GM21390 (cell line): ENCODE measurements at regions not wholly inside any gene's neighbourhood (a gene's known extent, or its start where the extent isn't known, plus 50 kb on each side); places are given as distances from the start of the nearest gene placed in this dataset.
A peak's percentile ranks its signal among the peaks of the same experiment; 100 is the strongest.

Source experiments
- ATAC-seq: cut with Tn5 transposase; IDR thresholded peaks from one replicate; pipeline ENCODE4 v1.9.1; 2021; ENCODE audit not compliant: unreplicated experiment

DNA sequence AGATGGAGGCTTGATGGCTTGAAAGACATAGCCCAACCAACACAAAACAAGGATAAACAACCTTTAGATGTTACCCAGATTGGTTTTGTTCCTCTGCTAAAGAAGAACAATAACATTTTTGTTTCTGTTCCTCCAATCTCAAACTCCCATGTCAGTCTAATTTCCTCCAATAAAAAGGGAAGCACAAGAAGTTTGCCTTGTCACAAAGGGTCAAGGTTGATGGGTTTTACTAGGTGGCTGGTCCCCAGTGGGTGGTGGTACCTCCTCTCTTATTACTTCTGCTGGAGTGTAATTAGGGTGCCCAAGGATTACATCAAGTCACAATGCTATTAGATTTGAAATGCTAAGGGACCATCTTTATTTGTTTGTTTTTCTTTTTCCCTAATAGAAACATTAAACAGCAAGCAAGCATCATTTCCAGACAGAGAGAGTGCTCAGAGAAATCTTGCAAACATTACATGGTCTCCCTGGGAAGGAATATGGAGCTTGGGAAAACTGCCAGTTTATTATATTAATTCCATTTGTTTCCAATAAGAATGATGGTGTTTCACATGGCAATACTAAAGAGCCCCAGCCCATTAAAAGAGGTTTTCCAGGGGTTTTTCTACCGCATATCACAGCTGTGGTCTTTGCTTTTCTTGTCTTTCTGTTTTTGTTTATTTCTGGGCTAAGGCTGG, 78.3 kb upstream of the AOAH start:
- ATAC-seq, result no peak

DNA sequence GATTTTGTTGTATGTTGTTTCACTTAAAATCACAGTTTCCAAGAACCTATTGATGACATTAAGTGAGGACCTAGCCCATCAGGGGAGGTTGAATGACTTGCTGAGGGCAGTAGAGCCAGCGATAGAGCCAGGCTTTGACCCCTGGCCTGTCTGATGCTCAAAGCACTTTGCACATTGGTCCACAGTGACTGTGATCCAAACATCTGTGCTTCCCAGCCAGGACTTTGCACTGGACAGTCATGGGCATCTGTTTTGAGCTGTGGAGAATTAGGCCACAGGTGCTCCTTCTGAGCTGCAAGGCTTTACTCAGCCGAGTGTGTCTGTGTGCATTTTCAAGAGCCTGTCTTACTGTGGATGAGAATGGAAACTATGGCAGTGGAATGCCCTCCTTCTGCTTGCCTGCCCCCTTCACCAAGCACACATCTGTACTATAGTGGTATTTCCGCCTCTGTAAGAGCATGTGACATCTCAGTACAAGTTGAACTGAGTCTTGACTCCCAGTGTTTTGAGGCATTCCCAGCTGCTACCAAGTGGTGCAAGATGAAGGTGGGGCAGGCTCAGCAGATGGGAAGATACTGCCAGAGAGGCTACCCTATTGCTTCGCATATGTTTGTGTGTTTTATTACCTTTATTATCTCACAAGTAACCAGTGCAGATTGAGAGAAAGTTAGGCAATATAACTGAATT, 72.7 kb upstream of the AOAH start:
- no peak for ATAC-seq

DNA sequence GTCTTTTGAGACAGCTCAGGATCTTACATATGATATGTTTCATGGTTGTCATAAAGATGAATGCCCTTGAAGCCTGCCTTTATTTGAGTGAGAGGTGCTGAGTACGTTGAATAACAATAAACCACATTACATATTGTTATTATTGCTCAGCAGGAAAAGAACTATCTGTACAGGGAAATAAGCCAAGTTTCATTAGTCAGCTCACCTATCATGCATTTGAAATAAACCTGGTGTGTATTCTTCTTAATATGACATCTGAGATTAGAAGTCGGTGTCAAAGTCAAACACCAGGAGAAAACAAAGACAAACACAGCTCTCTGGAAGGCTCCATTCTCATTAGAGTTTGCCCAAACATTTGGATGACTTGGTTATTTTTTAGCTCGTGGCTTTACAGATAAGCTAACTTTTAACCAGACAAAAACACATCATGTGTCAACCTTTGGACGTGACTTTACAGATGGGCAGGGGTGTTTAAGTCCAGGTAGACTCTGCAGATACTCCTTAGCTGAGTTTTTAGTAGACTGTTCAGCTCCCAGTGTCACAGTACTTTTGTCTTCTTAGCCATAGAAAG, 71.2 kb upstream of the AOAH start:
- no peak for ATAC-seq

DNA sequence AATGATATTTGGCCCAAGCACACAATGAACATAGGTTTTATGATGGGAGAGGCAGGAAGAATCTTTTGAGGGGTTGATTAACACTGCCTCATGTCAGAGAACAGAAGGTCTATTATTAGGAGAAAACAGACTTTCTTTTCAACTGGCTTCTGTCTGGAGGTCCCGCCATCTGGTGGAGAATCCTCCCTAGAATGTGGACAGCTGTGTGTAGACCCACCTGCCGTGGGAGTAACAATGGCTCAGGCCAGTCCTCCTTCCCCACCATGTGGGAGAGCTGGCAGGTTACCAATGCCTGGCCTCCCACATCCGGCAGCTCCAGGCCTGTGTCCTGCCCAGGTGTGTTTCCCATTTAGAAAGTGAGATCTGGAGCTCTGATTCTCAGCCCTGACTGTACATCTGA, 70.4 kb upstream of the AOAH start:
- ATAC-seq, result no peak

DNA sequence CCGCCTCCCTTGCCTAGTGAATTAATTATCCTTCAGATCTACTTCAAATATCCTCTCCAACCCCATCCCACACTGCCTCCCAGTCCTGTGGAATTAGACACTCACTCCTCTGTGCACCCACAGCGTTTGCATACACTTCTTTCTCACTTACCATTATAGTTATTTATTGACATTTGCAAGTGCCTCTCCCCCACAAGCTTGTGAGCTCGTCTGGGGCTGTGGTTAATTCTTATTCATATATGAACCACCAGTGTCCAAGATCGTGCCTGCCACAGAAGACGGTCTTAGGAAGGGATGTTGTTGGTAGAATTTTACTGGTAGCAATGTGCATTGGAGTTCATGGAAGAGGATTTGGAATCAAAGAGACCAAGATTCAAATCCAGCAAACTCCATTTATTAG, 68.1 kb upstream of the AOAH start:
- no peak for ATAC-seq

DNA sequence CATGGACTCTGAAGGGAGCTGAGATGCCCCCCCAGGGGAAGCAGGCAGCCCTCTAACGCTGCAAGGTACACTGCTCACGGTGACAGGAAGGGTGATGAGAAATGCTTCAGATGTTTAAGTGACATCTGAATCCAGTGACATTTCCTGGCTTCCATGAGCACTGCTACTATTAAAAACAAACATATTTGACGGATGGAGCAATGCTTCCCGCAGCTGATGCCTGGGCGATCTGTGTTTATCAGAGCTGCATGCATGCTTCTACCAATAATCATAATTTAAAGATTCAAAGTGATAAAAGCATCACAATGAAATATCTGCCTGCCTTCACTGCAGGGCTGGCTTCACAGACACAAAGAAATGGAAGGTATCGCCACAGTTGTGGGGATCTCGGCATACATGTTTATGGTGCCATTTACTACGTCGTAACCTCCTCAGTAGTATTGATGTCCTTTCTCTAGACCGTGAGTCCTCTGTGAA, 66.1 kb upstream of the AOAH start:
- ATAC-seq, result no peak

DNA sequence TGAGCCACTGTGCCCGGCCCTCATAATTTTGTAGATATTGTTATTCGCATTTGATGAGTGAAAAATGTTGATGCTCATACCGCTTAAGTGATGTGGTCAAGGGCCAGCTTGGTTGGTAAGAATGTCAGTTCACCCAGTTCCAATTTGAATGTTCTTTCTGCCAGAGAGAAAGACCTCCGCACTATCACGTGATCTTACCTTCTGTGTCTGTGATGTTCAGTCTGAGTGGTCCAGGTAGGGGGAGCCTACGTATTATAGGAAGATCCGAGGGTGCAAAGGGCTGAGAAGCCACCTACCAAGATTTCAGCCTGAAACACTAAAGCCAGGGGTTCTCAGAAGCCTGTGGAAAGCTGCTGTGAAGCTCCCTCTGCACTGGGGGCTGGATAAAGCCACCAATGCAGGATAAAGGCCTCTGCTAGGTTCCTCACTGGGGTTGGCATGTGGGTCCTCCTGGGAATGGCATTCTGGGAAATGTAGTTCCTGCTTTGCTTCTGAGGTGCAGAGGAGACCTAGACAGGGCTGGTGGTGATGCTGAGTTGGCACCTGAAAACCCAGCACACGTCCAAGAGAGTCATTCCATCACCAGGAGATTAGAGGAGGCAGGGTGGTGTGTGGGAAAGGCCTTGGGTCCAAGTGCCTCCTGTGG, 64.7 kb upstream of the AOAH start:
- no peak for ATAC-seq

DNA sequence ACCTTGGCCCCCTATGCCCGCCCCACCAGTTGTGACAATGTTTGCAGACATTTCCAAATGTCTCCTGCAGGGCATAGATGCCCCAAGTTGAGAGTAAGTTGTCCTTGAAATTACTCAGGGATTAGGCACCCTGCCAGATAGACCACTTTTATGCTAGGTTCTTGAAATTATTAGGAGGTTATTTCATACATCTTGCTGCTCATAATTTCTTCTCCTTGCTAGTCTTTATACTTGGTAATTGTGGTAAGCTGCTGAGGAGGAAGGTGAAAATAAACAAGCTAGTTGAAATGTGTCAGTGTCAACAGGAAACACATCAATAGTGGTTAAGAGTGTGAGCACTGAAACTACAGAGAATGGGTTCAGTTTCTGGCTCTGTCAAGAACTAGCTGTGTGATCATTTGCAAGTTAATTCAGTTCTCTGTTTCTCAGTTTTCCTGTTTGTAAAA, 63.7 kb upstream of the AOAH start:
- ATAC-seq, result peak; percentile 53

DNA sequence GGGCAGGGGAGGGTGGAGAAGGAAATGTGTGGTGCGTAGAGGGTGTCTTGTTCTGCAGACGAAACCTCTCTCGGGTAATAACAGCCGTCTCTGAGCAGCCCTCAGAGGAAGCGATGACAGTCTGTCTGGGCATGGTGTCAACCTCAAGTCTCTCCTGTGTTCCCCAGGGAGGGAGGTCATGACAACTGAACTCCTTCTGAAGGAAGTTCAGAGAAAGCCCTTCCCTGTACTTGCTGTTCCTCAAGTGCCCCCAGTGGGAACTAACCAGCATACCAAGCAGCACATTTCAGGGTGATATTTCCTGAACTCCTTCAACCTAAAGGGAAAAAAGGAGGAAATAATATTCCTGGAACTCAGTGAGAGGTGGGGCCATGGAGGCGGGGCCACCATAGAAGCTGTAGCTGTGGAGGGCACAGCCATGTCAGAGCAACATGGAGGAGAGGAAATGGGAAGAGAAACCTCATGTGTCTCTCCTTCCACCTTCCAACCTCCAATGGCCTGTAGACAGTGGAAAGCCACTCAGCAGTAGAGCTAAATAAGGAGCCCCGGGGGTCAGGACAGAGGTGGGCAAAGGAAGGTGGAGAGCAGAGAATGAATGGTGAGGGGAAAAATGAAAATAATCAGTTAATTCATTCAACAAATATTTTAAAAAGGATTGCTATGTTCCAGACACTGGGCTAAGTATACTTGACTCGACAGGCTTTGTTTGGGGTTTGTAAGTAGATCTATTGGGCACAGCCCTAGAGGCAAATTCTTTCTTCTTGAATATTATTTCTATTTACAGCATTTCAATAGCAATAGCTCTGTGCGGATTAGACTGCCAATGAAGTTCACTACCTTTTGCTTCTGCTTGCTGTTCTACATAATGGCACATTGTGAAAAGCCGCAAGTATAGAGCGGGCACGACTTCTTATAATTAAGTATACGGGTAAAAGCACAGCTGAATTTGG, 61.0 kb upstream of the AOAH start:
- peak; percentile 99 for ATAC-seq

DNA sequence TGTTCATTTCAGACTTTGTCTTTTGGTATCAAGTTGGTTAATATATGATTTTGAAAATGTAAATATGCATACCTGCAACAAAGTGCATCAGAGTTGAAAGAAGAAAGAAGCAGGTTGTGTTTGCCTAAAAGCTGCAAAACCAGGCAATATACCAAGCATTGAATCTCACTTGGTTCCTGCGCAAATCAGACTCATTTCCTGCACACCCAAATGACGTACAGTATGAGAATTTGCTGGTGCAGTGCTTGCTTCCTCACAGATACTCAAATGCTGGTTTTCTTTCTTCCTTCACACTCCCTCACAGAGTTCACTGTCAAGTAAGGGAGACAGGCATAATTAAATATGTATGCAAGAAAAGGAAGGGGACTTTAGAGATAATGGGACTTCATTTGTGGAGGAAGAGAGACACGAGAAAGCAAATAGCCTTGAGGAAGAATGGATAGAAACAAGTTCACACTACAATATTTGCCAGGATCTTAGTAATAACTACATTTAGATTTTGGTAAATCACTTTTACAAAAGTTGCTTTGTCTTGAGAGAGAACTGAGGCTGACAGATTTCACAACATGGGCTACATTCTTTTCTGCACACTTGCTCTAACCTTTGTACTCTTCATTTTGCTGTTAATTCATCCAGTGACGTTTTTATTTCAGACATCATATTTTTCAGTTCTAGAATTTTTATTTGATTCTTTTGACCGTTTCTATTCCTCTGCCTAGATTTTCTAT, 56.9 kb upstream of the AOAH start:
- ATAC-seq, result no peak

DNA sequence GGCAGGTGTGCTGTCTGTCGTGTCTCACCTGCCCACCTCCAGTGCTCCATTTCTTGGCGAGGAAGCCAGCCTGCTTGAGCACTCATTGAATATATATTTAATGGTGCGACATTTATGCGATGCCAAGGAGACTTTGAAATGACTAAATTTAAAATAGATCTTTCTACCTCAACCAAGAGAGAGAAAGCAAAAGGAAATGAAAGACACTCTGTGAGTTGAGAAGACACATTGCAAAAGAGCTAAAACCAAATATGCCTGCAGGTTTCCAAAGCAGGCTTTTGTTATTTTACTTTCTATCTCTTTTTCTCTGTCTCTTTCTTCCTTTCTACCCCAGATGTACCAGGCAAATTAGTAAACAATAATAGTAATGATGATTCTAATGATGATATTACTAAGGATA, 53.6 kb upstream of the AOAH start:
- no peak for ATAC-seq

DNA sequence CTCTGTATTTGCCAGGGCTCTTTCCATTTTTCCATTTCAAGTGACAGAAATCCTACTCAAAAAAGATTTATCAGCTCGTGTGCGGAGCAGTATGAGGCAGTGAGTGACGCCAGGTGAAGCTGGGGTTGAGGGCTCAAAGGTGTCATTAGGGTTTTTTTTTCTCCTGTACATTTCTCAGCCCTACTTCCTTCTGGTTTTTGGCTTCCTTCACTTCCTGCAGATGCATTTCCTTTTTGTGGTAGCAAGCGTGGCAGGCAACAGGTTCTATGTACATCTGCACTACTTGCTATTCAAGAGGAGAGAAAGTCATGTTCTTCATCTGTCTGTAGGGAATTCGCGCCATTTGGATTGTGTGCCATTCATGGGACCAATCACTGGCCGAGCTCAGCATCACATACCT, 52.8 kb upstream of the AOAH start:
- ATAC-seq, result no peak

DNA sequence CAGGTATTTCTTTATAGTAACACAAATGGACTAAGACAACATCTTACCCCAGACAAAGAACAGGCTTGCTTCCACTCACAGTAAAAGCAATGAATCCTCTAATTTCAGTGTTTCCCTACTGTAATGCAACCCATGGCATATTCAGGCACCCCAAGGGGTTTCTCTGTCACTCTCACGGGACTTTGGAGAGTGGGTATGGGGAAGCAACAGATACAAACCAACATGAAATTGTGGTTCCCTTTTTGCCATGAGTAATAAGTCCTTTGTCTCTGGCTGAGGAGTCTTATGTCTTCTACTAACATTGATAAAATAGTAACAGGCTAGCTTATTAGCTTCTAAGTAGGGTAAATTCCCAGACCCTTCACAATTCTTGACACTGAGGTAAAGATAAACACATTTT, 51.4 kb upstream of the AOAH start:
- no peak for ATAC-seq

DNA sequence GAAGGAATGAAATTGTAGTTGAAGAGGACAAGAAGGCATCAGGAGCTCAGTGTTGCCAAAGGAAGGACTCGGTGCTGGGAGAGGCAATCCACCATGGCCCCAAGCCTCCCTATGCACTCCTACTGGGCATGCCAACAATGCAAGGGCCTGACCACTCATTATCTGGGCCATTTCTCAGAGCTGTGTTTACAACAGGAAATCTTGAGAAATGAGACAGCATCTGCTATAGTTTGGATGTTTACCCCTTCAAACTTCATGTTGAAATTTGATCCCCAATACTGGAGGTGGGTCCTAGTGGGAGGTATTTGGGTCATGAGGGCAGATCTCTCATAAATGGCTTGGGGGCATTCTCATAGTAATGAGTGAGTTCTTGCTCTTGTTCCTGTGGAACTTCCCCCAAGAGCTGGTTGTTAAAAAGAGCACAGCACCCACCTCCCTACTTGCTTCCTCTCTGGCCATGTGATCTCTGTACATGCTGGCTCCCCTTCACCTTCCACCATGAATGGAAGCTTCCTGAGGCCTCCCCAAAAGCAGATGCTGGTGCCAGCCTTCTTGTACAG, 50.8 kb upstream of the AOAH start:
- ATAC-seq, result no peak
